Omental fat pad (tissue), 3 donors: ENCODE measurements at regions not wholly inside any gene's neighbourhood (a gene's known extent, or its start where the extent isn't known, plus 50 kb on each side); places are given as distances from the start of the nearest gene placed in this dataset.
"Not testable (repeated sequence)": the region's sequence is repeated elsewhere in the genome, so short reads cannot be mapped to it uniquely, and the experiment has no call there.

Experiments used
- ATAC-seq: fragments of 150-250 bp; one replicate; pipeline ENCODE4 v1.9.1; 2016; ENCODE audit warnings: mild to moderate bottlenecking, moderate library complexity; ENCODE audit not compliant: low FRiP score
- DNase-seq: peaks from one replicate; pipeline ENCODE4 v3.0.0-alpha.2; 2019; ENCODE audit warnings: low spot score
- CTCF ChIP-seq, 3 donors: fragments of 450-650 bp; IDR thresholded peaks; one replicate each; pipeline ENCODE4 v1.5.1; 2016 to 2017; ENCODE audit warnings: antibody characterized with exemption in 3 of 3, mild to moderate bottlenecking in 3 of 3, moderate library complexity in 2 of 3

GRCh38 chr4:62510228-62510627 is 1310.1 kb downstream of the ADGRL3 start:
- TF ChIP-seq CTCF (IDR thresholded peaks at IDR 0.05): no peak
- DNase-seq: no peak
- no peak for ATAC-seq

GRCh38 chr4:62500296-62500695 is 1300.2 kb downstream of the ADGRL3 start:
- TF ChIP-seq CTCF (IDR thresholded peaks at IDR 0.05): no peak
- ATAC-seq: no peak
- DNase-seq: no peak

GRCh38 chr4:62495032-62495431 is 1294.9 kb downstream of the ADGRL3 start:
- ATAC-seq: no peak
- DNase-seq: no peak
- TF ChIP-seq CTCF (IDR thresholded peaks at IDR 0.05): no peak

- not testable (repeated sequence) for ATAC-seq, DNase-seq
Observed at GRCh38 chr4:62491756-62492155, 1291.6 kb downstream of the ADGRL3 start.

GRCh38 chr4:62490635-62491034 is 1290.5 kb downstream of the ADGRL3 start:
- no peak for TF ChIP-seq CTCF (IDR thresholded peaks at IDR 0.05)
- ATAC-seq: no peak
- no peak for DNase-seq

GRCh38 chr4:62487016-62487415 is 1286.9 kb downstream of the ADGRL3 start:
- no peak for TF ChIP-seq CTCF (IDR thresholded peaks at IDR 0.05)
- DNase-seq (no peak), ATAC-seq (no peak)

GRCh38 chr4:62484357-62484756 is 1284.2 kb downstream of the ADGRL3 start:
- TF ChIP-seq CTCF (IDR thresholded peaks at IDR 0.05): no peak
- ATAC-seq (no peak), DNase-seq (no peak)

GRCh38 chr4:62482355-62482754 is 1282.2 kb downstream of the ADGRL3 start:
- ATAC-seq (no peak), DNase-seq (no peak)
- TF ChIP-seq CTCF (IDR thresholded peaks at IDR 0.05): no peak
